GM12878 (cell line): ENCODE measurements at regions not wholly inside any gene's neighbourhood (a gene's known extent, or its start where the extent isn't known, plus 50 kb on each side); places are given as distances from the start of the nearest gene placed in this dataset.

Experiments
- ATAC-seq: fragments of 200-7000 bp; cut with Tn5 transposase; 3 replicates; pipeline ENCODE4 v1.9.1; 2020; ENCODE audit warnings: mild to moderate bottlenecking, moderate library complexity
- BruUV-seq: library from RNA; stranded (reverse); fragments of 400-500 nt; replicated peaks from 2 replicates; lab custom pipeline; 2021; lab: Mats Ljungman, UMichigan
- CTCF ChIA-PET: fragments of 300-600 bp; sonication (Branson Sonifier 250); formaldehyde crosslinking; extraction: SDS; loops from one replicate; lab custom pipeline; 2021; ENCODE audit warnings: inconsistent platforms; lab: Yijun Ruan, JAX
- POLR2A ChIA-PET: fragments of 350-600 bp; formaldehyde crosslinking; extraction: SDS; loops from one replicate; lab custom pipeline; 2021; ENCODE audit warnings: inconsistent platforms; lab: Charles Lee
- RAD21 ChIA-PET: fragments of 300-600 bp; sonication (Branson Sonifier 250); formaldehyde crosslinking; loops from one replicate; lab custom pipeline; 2023; ENCODE audit warnings: antibody characterized with exemption; ENCODE audit not compliant: unreplicated experiment; lab: Charles Lee
- SMC1A ChIA-PET: fragments of 300-600 bp; sonication (Branson Sonifier 250); formaldehyde crosslinking; loops from one replicate; lab custom pipeline; 2023; ENCODE audit not compliant: unreplicated experiment, uncharacterized antibody; lab: Charles Lee
- DNase-seq: peaks from one replicate; pipeline ENCODE4 v3.0.0-alpha.2; 2011; ENCODE audit warnings: low read depth, low spot score
- FAIRE-seq: peaks from 3 replicates; lab custom pipeline; 2011; peaks lifted over from hg19 to GRCh38; lab: Jason Lieb, UNC
- H2AFZ ChIP-seq: 2 replicates; pipeline ENCODE4 v1.6.0; 2011; ENCODE audit warnings: low read depth, low read length, control low read depth; ENCODE audit not compliant: control insufficient read depth
- H3K27ac ChIP-seq: 2 replicates; pipeline ENCODE4 v1.5.1; 2011; ENCODE audit warnings: control low read depth; ENCODE audit not compliant: control insufficient read depth, insufficient read depth
- H3K27me3 ChIP-seq, 2 experiments: replicated peaks in 1 of 2; 2 replicates each; pipeline versions ENCODE4 v1.6.0 to v1.6.1; 2011; ENCODE audit warnings: low read length in 1 of 2; ENCODE audit not compliant: control insufficient read depth in 2 of 2, insufficient read depth in 2 of 2
- H3K36me3 ChIP-seq, 2 experiments: 2 replicates each; pipeline ENCODE4 v1.5.1; 2011; ENCODE audit warnings: low read length in 1 of 2; ENCODE audit not compliant: control insufficient read depth in 2 of 2, insufficient read depth in 2 of 2
- H3K4me1 ChIP-seq: 2 replicates; pipeline ENCODE4 v1.6.1; 2011; ENCODE audit warnings: mild to moderate bottlenecking, low read length, moderate library complexity, mixed read lengths; ENCODE audit not compliant: control insufficient read depth, insufficient read depth
- H3K4me2 ChIP-seq: 2 replicates; pipeline ENCODE4 v1.6.0; 2011; ENCODE audit warnings: control low read depth; ENCODE audit not compliant: control insufficient read depth, insufficient read depth
- H3K4me3 ChIP-seq: fragments of 200-600 bp; sonication (generic); 2 replicates; pipeline ENCODE4 v1.5.1; 2016
- H3K79me2 ChIP-seq: 2 replicates; pipeline ENCODE4 v1.6.0; 2011; ENCODE audit warnings: low read length; ENCODE audit not compliant: control insufficient read depth, insufficient read depth
- H3K9ac ChIP-seq: 2 replicates; pipeline ENCODE4 v1.8.0; 2011; ENCODE audit warnings: low read length, control low read depth, mixed read lengths; ENCODE audit not compliant: control insufficient read depth, insufficient read depth
- H3K9me3 ChIP-seq: replicated peaks from 3 replicates; pipeline ENCODE4 v1.5.1; 2011; ENCODE audit warnings: mild to moderate bottlenecking, low read length; ENCODE audit not compliant: control insufficient read depth, insufficient read depth
- H4K20me1 ChIP-seq: 2 replicates; pipeline ENCODE4 v1.6.0; 2011; ENCODE audit not compliant: control insufficient read depth, insufficient read depth
- BCL11A ChIP-seq: IDR thresholded peaks from 2 replicates; pipeline ENCODE4 v1.6.1; 2011; ENCODE audit warnings: low read depth, low read length
- CHD4 ChIP-seq: fragments of 200-600 bp; sonication (generic); IDR thresholded peaks from 2 replicates; pipeline ENCODE4 v1.6.1; 2016; ENCODE audit warnings: mild to moderate bottlenecking
- EGR1 ChIP-seq, 2 experiments: IDR thresholded peaks; 1 replicate in 1 of 2; 2 replicates in 1 of 2; pipeline ENCODE4 v1.6.1; 2011 to 2012; ENCODE audit warnings: low read depth in 2 of 2, low read length in 2 of 2, borderline replicate concordance in 1 of 2, mild to moderate bottlenecking in 1 of 2, moderate library complexity in 1 of 2
- EZH2 ChIP-seq: IDR thresholded peaks from 2 replicates; pipeline ENCODE4 v1.6.1; 2012; ENCODE audit warnings: low read depth, mild to moderate bottlenecking, control low read depth, inconsistent platforms, low read length, borderline replicate concordance; ENCODE audit not compliant: control insufficient read depth
- FOXM1 ChIP-seq: IDR thresholded peaks from 2 replicates; pipeline ENCODE4 v1.6.1; 2012; ENCODE audit warnings: low read depth, mild to moderate bottlenecking, inconsistent platforms, low read length, moderate library complexity
- JUND ChIP-seq: IDR thresholded peaks from 2 replicates; pipeline ENCODE4 v1.6.1; 2012; ENCODE audit warnings: low read depth, mild to moderate bottlenecking, low read length, improper control_type of control experiment, moderate library complexity
- KAT2A ChIP-seq: conservative IDR thresholded peaks from 2 replicates; pipeline ENCODE4 v1.6.1; 2011; ENCODE audit warnings: low read depth, low read length; ENCODE audit not compliant: control insufficient read depth
- PAX8 ChIP-seq: fragments of 450-650 bp; IDR thresholded peaks from 2 replicates; pipeline ENCODE4 v1.6.1; 2017; ENCODE audit warnings: mild to moderate bottlenecking, moderate library complexity
- POLR2AphosphoS2 ChIP-seq: IDR thresholded peaks from 2 replicates; pipeline ENCODE4 v1.6.1; 2011; ENCODE audit warnings: low read depth, mild to moderate bottlenecking, low read length, improper control_type of control experiment, moderate library complexity
- SMARCA5 ChIP-seq: fragments of 450-650 bp; IDR thresholded peaks from 2 replicates; pipeline ENCODE4 v1.6.1; 2017; ENCODE audit warnings: mild to moderate bottlenecking
- SP1 ChIP-seq: IDR thresholded peaks from one replicate; pipeline ENCODE4 v1.6.1; 2011; ENCODE audit warnings: low read depth, low read length
- TCF12 ChIP-seq: IDR thresholded peaks from 2 replicates; pipeline ENCODE4 v1.6.1; 2011; ENCODE audit warnings: low read depth, mild to moderate bottlenecking, low read length
- WGBS: methylation state at CpG from one replicate; pipeline ENCODE4 v1.1.6; 2016; ENCODE audit warnings: low lambda C conversion rate; ENCODE audit not compliant: insufficient replicate concordance, insufficient coverage; ENCODE audit errors: missing lambda C conversion rate; 5-methylcytosine and 5-hydroxymethylcytosine counted together
- in situ Hi-C: fragments of 300-500 bp; cut with MboI; formaldehyde crosslinking; loops from 9 replicates; pipeline ENCODE4 v1.14.3; 2018; ENCODE audit warnings: mixed read lengths
- intact Hi-C: fragments of 100-400 bp; cut with micrococcal nuclease; formaldehyde crosslinking; loops from one replicate; pipeline ENCODE4 v1.14.2; 2022; ENCODE audit not compliant: unreplicated experiment
- TF ChIP-seq, protein P1 (sequence below): fragments of 450-650 bp; IDR thresholded peaks from 2 replicates; pipeline ENCODE4 v1.6.1; 2016; ENCODE audit warnings: mild to moderate bottlenecking
- TF ChIP-seq, protein P2 (sequence below): fragments of 450-650 bp; IDR thresholded peaks from 2 replicates; pipeline ENCODE4 v1.6.1; 2017; ENCODE audit warnings: mild to moderate bottlenecking

DNA sequence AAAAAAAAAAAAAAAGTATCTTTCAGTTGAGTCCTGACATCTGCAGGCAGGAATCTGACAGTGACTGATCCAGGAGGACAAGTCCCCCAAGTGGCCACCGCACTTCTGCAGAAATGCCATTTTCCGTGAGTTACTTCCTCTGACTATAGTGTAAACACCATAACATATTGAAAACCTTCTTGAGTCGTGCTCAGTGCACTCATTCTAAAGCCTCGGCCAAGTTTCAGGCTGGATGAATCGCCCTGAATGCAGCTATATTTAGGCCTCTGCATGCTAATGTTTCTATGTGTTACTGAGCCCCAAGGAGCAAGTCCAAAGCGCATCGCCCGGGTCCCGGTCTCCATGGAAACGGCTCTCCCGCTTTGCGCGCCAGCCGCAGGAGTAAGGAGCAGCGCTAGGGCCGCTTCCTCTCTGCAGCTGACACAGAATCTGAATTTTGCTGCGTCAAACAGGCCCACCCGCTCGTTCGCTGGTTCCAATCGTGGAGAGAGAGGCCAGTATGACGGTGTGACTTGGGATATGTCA lies 335.4 kb downstream of the MSX2 start:
- Histone ChIP-seq H3K4me1 (no peaks in the 10 kb centered on the region; the same call in 1 of the 2 replicates), H3K79me2 (no peaks in the 10 kb centered on the region), H3K36me3 (no peaks in the 10 kb centered on the region), H3K9ac (no peak overlapping the region), H3K27ac (no peak overlapping the region), H2AFZ (no peak overlapping the region), H4K20me1 (no peaks in the 10 kb centered on the region), H3K9me3 (no peaks in the 10 kb centered on the region), H3K4me2 (peak overlapping the region; percentile 13; the same call in 1 of the 2 replicates), H3K27me3 (no peaks in the 10 kb centered on the region; a peak in 2 of 4 replicates), H3K4me3 (no peak overlapping the region; the same call in 1 of the 2 replicates)
- CTCF ChIA-PET: interaction anchor here (0.6 kb wide), 1 partner anchor 192 kb away, joined by 3 read pairs; no protein-coding TSS in a partner anchor
- intact Hi-C loops (no loop called here), in situ Hi-C loops (no loop called here)
- DNase-seq (no peak), ATAC-seq (no peak), FAIRE-seq (no peak)
- BruUV-seq: no TSS peak
- 8% methylated on average over 19 of the region's 22 CpGs for WGBS
- POLR2A ChIA-PET: no interaction called here
- RAD21 ChIA-PET: no interaction called here
- SMC1A ChIA-PET: no interaction called here
- TF ChIP-seq SP1: no peak
- TF ChIP-seq SMARCA5: no peak
- no peak for TF ChIP-seq FOXM1
- no peak for TF ChIP-seq CHD4
- TF ChIP-seq TCF12: no peak
- TF ChIP-seq, protein P1, sequence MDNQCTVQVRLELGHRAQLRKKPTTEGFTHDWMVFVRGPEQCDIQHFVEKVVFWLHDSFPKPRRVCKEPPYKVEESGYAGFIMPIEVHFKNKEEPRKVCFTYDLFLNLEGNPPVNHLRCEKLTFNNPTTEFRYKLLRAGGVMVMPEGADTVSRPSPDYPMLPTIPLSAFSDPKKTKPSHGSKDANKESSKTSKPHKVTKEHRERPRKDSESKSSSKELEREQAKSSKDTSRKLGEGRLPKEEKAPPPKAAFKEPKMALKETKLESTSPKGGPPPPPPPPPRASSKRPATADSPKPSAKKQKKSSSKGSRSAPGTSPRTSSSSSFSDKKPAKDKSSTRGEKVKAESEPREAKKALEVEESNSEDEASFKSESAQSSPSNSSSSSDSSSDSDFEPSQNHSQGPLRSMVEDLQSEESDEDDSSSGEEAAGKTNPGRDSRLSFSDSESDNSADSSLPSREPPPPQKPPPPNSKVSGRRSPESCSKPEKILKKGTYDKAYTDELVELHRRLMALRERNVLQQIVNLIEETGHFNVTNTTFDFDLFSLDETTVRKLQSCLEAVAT: no peak
- no peak for TF ChIP-seq KAT2A
- TF ChIP-seq, protein P2, sequence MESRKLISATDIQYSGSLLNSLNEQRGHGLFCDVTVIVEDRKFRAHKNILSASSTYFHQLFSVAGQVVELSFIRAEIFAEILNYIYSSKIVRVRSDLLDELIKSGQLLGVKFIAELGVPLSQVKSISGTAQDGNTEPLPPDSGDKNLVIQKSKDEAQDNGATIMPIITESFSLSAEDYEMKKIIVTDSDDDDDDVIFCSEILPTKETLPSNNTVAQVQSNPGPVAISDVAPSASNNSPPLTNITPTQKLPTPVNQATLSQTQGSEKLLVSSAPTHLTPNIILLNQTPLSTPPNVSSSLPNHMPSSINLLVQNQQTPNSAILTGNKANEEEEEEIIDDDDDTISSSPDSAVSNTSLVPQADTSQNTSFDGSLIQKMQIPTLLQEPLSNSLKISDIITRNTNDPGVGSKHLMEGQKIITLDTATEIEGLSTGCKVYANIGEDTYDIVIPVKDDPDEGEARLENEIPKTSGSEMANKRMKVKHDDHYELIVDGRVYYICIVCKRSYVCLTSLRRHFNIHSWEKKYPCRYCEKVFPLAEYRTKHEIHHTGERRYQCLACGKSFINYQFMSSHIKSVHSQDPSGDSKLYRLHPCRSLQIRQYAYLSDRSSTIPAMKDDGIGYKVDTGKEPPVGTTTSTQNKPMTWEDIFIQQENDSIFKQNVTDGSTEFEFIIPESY: no peak
- no peak for TF ChIP-seq BCL11A
- TF ChIP-seq PAX8: no peak
- no peak for TF ChIP-seq JUND
- no peak for TF ChIP-seq EZH2
- TF ChIP-seq EGR1 (IDR thresholded peaks at IDR 0.05; ENCODE audit: borderline replicate concordance in 1 of 2, low read depth in 2 of 2, low read length in 2 of 2): no peak
- no peak for TF ChIP-seq POLR2AphosphoS2
